ENCODE measurements at regions not wholly inside any gene's neighbourhood (a gene's known extent, or its start where the extent isn't known, plus 50 kb on each side); places are given as distances from the start of the nearest gene placed in this dataset.

DNA sequence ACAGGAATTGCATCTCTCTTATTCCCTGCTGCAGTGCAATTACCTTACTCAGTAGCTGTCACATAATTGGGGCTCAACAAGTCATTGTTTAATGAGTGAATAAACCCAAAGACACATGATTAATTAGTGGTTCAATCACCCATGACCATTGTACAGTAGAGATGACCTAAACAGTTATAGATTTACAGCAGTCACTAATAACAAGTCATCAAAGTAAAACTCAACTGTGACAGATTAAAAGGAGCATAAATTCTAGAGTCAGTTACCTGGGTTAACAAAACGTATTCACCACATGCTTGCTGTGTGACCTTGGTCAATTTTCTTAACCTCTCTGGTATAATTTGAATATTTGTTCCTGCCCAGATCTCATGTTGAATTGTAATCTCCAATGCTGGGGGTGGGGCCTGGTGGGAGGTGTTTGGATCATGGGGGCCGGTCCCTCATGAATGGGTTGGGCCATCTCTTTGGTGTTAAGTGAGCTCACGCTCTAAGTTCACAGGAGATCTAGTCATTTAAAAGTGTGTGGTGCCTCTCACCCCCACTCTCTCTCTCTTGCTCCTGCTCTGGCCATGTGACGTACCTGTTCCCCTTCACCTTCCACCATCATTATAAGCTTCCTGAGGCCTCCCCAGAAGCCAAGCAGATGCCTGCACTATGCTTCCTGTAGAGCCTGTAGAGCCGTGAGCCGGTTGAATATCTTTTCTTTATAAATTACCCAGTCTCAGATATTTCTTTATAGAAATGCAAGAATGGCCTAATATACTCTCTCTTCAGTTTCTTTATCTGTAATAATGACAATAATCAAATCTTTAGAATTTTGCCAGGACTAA lies 141.9 kb upstream of the PLEKHG7 start:
- TF ChIP-seq, protein P1, sequence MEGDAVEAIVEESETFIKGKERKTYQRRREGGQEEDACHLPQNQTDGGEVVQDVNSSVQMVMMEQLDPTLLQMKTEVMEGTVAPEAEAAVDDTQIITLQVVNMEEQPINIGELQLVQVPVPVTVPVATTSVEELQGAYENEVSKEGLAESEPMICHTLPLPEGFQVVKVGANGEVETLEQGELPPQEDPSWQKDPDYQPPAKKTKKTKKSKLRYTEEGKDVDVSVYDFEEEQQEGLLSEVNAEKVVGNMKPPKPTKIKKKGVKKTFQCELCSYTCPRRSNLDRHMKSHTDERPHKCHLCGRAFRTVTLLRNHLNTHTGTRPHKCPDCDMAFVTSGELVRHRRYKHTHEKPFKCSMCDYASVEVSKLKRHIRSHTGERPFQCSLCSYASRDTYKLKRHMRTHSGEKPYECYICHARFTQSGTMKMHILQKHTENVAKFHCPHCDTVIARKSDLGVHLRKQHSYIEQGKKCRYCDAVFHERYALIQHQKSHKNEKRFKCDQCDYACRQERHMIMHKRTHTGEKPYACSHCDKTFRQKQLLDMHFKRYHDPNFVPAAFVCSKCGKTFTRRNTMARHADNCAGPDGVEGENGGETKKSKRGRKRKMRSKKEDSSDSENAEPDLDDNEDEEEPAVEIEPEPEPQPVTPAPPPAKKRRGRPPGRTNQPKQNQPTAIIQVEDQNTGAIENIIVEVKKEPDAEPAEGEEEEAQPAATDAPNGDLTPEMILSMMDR (IDR thresholded peaks at IDR 0.05; ENCODE audit: low read depth, low read length, missing control alignments) = no peak
- no peak overlapping the region for H3K4me3 ChIP-seq (replicated peaks; ENCODE audit: low read depth, low read length)
- DNase-seq (ENCODE audit: extremely low read depth, low read depth) = no peak

DNA sequence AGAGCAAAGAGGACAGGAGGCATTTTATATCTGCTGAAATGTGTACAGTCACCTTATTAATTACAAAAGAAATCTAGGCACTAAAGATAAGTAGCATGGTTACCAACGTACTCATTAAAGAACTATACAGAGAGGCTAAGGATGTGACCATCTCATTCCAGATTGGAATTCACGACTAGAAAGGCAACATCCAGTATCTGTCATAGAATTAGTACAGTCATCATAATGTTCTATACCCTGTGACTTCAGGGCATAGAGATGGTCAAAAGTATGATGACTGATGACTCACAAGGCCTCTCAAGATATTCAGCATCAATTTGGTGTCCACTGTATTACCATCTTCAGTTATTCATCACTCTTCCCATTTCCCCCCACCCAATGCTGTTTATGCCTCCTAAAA lies 144.0 kb upstream of the PLEKHG7 start:
- no peak for DNase-seq (ENCODE audit: extremely low read depth, low read depth)
- no peak overlapping the region for H3K4me3 ChIP-seq (replicated peaks; ENCODE audit: low read depth, low read length)
- TF ChIP-seq, protein P1 (IDR thresholded peaks at IDR 0.05; ENCODE audit: low read depth, low read length, missing control alignments) = no peak

DNA sequence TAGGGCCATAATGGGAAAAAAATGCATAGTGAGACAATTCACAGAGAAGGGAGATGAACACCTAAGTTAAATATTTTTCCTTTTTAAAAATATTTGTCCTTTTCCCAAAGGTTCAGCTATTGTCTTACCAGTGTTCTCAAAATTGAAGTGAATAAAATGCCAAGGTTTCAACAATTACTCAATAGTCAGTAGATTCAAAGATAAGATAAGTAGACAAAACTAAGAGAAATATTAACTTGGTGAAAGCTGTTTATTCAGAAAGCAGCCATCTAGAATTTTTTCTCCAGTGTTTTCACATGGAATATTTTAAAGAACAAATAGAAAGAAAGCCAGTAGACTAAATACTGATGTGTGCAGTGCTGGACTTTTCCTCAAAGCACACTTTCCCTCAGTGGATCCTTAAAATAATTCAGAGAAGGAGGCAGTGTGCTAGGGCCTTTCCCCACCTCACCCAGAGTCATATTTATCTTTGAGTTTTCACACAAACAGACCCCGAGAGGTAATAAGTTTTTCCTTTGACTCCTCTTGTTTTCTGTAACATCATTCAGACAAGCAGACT lies 144.5 kb upstream of the PLEKHG7 start:
- no peak overlapping the region for H3K4me3 ChIP-seq (replicated peaks; ENCODE audit: low read depth, low read length)
- TF ChIP-seq, protein P1 (IDR thresholded peaks at IDR 0.05; ENCODE audit: low read depth, low read length, missing control alignments) = no peak
- no peak for DNase-seq (ENCODE audit: extremely low read depth, low read depth)

DNA sequence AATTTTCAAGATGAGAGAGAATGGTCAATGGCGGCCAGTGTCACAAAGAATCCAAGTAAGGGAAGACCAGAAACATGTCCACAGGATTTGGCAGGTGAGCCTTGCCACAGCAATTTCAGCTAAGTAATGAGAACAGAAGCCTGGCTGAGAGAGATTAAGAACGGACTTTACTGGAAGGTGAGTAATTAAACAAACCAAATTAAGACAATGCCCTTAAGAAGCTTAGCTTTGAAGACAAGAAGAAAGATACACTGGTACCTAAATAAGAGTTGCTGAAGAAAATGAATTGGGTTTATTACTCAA lies 145.4 kb upstream of the PLEKHG7 start:
- no peak overlapping the region for H3K4me3 ChIP-seq (replicated peaks; ENCODE audit: low read depth, low read length)
- TF ChIP-seq, protein P1 (IDR thresholded peaks at IDR 0.05; ENCODE audit: low read depth, low read length, missing control alignments) = no peak
- DNase-seq (ENCODE audit: extremely low read depth, low read depth) = no peak

DNA sequence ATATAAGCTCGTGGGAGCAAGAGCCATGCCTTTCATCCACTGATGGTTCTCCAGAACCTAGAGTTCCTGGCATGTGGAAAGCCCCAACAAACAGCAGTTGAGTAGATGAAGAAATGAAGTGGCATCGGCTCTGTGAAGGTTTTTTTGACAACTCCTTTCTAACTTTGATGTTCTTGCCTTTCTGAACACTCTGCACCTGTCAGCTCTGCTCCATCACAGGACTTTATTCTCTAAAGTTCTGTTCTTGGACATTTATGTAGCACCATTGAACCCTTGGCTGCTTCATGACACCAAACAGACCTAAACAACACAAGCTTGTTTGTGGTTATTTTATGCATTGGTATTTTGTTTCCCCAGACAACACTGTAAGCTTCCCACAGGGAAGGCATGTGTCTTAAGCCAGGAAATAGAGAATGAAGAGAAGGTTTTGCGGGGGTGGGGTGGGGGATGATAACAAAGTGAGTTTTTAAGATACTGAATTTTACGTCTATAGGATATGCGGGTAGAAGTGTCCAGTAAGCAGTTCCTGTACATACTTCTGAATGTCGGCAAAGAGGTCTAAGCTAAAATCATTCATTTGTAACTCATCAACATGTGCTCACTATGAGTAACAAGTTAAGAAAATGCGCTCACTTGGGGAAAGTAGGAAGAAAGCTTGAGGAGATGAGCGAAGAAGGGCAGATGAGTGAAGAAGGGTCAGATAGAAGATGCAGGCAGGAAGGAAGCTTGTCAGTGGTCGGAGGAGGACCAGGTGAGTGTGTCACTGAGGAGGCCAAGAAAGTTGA lies 146.0 kb upstream of the PLEKHG7 start:
- DNase-seq (ENCODE audit: extremely low read depth, low read depth) = no peak
- H3K4me3 ChIP-seq (replicated peaks; ENCODE audit: low read depth, low read length) = no peak overlapping the region
- TF ChIP-seq, protein P1 (IDR thresholded peaks at IDR 0.05; ENCODE audit: low read depth, low read length, missing control alignments) = no peak

DNA sequence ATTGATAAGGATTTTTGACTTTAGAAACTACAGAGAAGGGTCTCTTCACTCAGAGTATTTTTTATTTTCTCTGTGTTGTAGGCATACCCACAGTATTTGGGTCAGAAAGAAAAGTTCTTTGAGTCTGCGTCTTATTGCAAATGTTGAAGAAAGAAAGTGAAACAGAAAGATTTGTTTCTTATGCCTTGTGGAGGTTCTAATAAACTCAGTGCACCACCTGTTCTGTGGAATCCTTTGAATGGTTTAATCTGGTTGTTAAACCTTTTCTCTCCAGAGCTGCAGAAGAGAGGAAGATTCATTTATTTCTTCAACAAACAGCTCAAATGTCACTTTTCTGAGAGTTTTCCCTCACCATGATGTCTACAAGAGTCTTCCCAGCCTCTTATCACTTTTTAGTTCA lies 146.6 kb upstream of the PLEKHG7 start:
- TF ChIP-seq, protein P1 (IDR thresholded peaks at IDR 0.05; ENCODE audit: low read depth, low read length, missing control alignments) = no peak
- DNase-seq (ENCODE audit: extremely low read depth, low read depth) = no peak
- H3K4me3 ChIP-seq (replicated peaks; ENCODE audit: low read depth, low read length) = no peak overlapping the region
